ENCODE measurements at regions not wholly inside any gene's neighbourhood (a gene's known extent, or its start where the extent isn't known, plus 50 kb on each side); places are given as distances from the start of the nearest gene placed in this dataset.

DNA sequence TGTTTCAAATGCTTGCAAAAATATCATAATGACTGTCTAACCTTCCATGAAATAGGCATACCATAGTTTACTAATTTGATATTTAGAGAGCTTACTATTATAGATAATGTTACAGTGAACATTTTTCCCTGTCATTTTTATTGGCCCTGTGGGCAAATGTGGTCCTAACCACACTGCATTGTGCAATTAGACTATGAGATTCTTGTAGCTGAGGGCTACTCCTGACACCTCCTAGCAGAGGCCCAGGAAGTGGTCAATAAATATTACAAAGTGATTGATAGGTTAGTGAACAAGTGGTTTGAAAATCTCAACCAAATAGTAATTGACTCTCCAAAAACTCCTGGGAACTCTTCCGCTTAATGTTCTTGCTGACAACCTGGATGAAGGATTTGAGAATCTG is 160.5 kb upstream of the KCNG1 start:
- H3K9ac ChIP-seq: no peak overlapping the region
- no peak overlapping the region for H3K4me3 Mint-ChIP-seq
- H3K4me1 Mint-ChIP-seq: peaks cover 50% of the 10 kb centered on the region
- TF ChIP-seq EZH2phosphoT487 (IDR thresholded peaks at IDR 0.05) (no peak), EZH2 (IDR thresholded peaks at IDR 0.05) (no peak)
- TF ChIP-seq, protein P1, sequence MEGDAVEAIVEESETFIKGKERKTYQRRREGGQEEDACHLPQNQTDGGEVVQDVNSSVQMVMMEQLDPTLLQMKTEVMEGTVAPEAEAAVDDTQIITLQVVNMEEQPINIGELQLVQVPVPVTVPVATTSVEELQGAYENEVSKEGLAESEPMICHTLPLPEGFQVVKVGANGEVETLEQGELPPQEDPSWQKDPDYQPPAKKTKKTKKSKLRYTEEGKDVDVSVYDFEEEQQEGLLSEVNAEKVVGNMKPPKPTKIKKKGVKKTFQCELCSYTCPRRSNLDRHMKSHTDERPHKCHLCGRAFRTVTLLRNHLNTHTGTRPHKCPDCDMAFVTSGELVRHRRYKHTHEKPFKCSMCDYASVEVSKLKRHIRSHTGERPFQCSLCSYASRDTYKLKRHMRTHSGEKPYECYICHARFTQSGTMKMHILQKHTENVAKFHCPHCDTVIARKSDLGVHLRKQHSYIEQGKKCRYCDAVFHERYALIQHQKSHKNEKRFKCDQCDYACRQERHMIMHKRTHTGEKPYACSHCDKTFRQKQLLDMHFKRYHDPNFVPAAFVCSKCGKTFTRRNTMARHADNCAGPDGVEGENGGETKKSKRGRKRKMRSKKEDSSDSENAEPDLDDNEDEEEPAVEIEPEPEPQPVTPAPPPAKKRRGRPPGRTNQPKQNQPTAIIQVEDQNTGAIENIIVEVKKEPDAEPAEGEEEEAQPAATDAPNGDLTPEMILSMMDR (IDR thresholded peaks at IDR 0.05): no peak
- no peaks in the 10 kb centered on the region for H3K9me3 ChIP-seq (ENCODE audit: low read depth)
- H3K4me1 ChIP-seq: no peaks in the 10 kb centered on the region
- no peaks in the 10 kb centered on the region for H3F3A ChIP-seq (ENCODE audit: low read depth)
- H3K27ac Mint-ChIP-seq: no peak overlapping the region
- H2AFZ ChIP-seq (replicated peaks): no peak overlapping the region
- no peaks in the 10 kb centered on the region for H3K27me3 ChIP-seq
- DNase-seq (ENCODE audit: low spot score): no peak
- no peak overlapping the region for H3K27ac ChIP-seq
- H3K79me2 ChIP-seq (ENCODE audit: low read depth): no peaks in the 10 kb centered on the region
- H3K27me3 Mint-ChIP-seq (ENCODE audit: insufficient read depth, low read depth): peaks cover 13% of the 10 kb centered on the region
- H3K9me3 Mint-ChIP-seq: no peaks in the 10 kb centered on the region
- H4K20me1 ChIP-seq (ENCODE audit: low read depth): no peaks in the 10 kb centered on the region
- H3K4me2 ChIP-seq: no peak overlapping the region
- H3K36me3 Mint-ChIP-seq: no peaks in the 10 kb centered on the region
- no peaks in the 10 kb centered on the region for H3K36me3 ChIP-seq
- H3K4me3 ChIP-seq: no peak overlapping the region

DNA sequence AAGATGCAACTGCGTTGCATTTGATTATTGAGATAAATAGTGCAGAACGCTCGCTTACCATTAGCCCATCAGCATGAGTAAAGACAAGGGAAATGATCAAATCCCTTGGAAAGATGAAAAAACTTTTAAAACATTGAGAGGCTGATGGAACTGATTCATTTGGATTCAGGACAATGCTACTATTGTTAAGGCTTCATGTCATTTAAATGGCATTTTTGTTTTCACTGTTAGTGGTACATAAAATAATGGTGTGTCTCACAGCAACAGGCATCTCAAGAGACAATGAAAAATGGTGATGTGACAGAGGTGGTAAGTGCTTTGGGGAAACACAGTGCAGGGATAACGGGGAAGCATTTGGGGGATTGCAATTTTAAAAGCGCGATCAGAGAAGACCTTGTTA is 159.7 kb upstream of the KCNG1 start:
- Mint-ChIP-seq H3K9me3 (no peaks in the 10 kb centered on the region), H3K36me3 (no peaks in the 10 kb centered on the region), H3K4me1 (peaks cover 44% of the 10 kb centered on the region), H3K27me3 (ENCODE audit: insufficient read depth, low read depth) (peaks cover 13% of the 10 kb centered on the region), H3K27ac (no peak overlapping the region), H3K4me3 (no peak overlapping the region)
- no peak overlapping the region for H3K9ac ChIP-seq
- no peaks in the 10 kb centered on the region for H4K20me1 ChIP-seq (ENCODE audit: low read depth)
- no peaks in the 10 kb centered on the region for H3K4me1 ChIP-seq
- H3K36me3 ChIP-seq: no peaks in the 10 kb centered on the region
- no peaks in the 10 kb centered on the region for H3K79me2 ChIP-seq (ENCODE audit: low read depth)
- no peak for DNase-seq (ENCODE audit: low spot score)
- TF ChIP-seq EZH2 (IDR thresholded peaks at IDR 0.05): no peak
- TF ChIP-seq, protein P1 (IDR thresholded peaks at IDR 0.05): no peak
- TF ChIP-seq EZH2phosphoT487 (IDR thresholded peaks at IDR 0.05): no peak
- no peak overlapping the region for H3K27ac ChIP-seq
- no peak overlapping the region for H2AFZ ChIP-seq (replicated peaks)
- H3K4me2 ChIP-seq: no peak overlapping the region
- H3K27me3 ChIP-seq: no peaks in the 10 kb centered on the region
- no peak overlapping the region for H3K4me3 ChIP-seq
- H3F3A ChIP-seq (ENCODE audit: low read depth): no peaks in the 10 kb centered on the region
- H3K9me3 ChIP-seq (ENCODE audit: low read depth): no peaks in the 10 kb centered on the region

GRCh38 chr20:51178153-51178552 is 155.2 kb upstream of the KCNG1 start:
- TF ChIP-seq EZH2 (IDR thresholded peaks at IDR 0.05) (no peak), EZH2phosphoT487 (IDR thresholded peaks at IDR 0.05) (no peak)
- TF ChIP-seq, protein P1 (IDR thresholded peaks at IDR 0.05): no peak
- Histone ChIP-seq H3F3A (ENCODE audit: low read depth) (no peaks in the 10 kb centered on the region), H3K4me3 (no peak overlapping the region), H3K79me2 (ENCODE audit: low read depth) (no peaks in the 10 kb centered on the region), H3K9ac (no peak overlapping the region), H3K36me3 (no peaks in the 10 kb centered on the region), H3K4me2 (no peak overlapping the region), H3K27ac (no peak overlapping the region), H3K9me3 (ENCODE audit: low read depth) (no peaks in the 10 kb centered on the region), H4K20me1 (ENCODE audit: low read depth) (no peaks in the 10 kb centered on the region), H3K27me3 (no peaks in the 10 kb centered on the region), H3K4me1 (no peaks in the 10 kb centered on the region), H2AFZ (replicated peaks) (no peak overlapping the region)
- H3K4me1 Mint-ChIP-seq: peaks cover 12% of the 10 kb centered on the region
- H3K27me3 Mint-ChIP-seq (ENCODE audit: insufficient read depth, low read depth): peaks cover 12% of the 10 kb centered on the region
- no peaks in the 10 kb centered on the region for H3K9me3 Mint-ChIP-seq
- no peak overlapping the region for H3K4me3 Mint-ChIP-seq
- no peaks in the 10 kb centered on the region for H3K36me3 Mint-ChIP-seq
- H3K27ac Mint-ChIP-seq: no peak overlapping the region
- no peak for DNase-seq (ENCODE audit: low spot score)
